ENCODE measurements at regions not wholly inside any gene's neighbourhood (a gene's known extent, or its start where the extent isn't known, plus 50 kb on each side); places are given as distances from the start of the nearest gene placed in this dataset.
A peak's percentile ranks its signal among the peaks of the same experiment; 100 is the strongest.

GRCh38 chr5:67311701-67312100 is 115.1 kb upstream of the CD180 start:
- no peak for DNase-seq

- no peak for DNase-seq
These were observed 114.6 kb upstream of the CD180 start for GRCh38 chr5:67311208-67311607.

GRCh38 chr5:67310740-67311139 is 114.1 kb upstream of the CD180 start:
- DNase-seq, result no peak

- no peak for DNase-seq
These were observed 113.6 kb upstream of the CD180 start for GRCh38 chr5:67310169-67310568.

- DNase-seq, result no peak
These were observed 112.5 kb upstream of the CD180 start for GRCh38 chr5:67308988-67309688.

GRCh38 chr5:67306965-67307607 is 110.5 kb upstream of the CD180 start:
- DNase-seq, result peak in 2 of 4 experiments; percentile 5 to 8

GRCh38 chr5:67305913-67306710 is 109.5 kb upstream of the CD180 start:
- DNase-seq, result peak in 2 of 4 experiments; percentile 20 to 31

- DNase-seq, result no peak
These were observed 108.8 kb upstream of the CD180 start for GRCh38 chr5:67305401-67305800.

GRCh38 chr5:67303356-67303755 is 106.8 kb upstream of the CD180 start:
- no peak for DNase-seq

GRCh38 chr5:67301285-67301903 is 104.8 kb upstream of the CD180 start:
- peak; percentile 85 to 95 (median 92) for DNase-seq

GRCh38 chr5:67300326-67300725 is 103.7 kb upstream of the CD180 start:
- no peak for DNase-seq

- DNase-seq, result peak; percentile 27 to 78 (median 60)
These were observed 102.7 kb upstream of the CD180 start for GRCh38 chr5:67299231-67299735.

GRCh38 chr5:67297802-67298532 is 101.4 kb upstream of the CD180 start:
- no peak for DNase-seq

- DNase-seq, result no peak
These were observed 100.8 kb upstream of the CD180 start for GRCh38 chr5:67297376-67297775.

GRCh38 chr5:67294266-67294938 is 97.8 kb upstream of the CD180 start:
- DNase-seq, result no peak

- no peak for DNase-seq
These were observed 96.6 kb upstream of the CD180 start for GRCh38 chr5:67293226-67293625.

GRCh38 chr5:67292201-67292940 is 95.8 kb upstream of the CD180 start:
- no peak for DNase-seq

- DNase-seq, result no peak
These were observed 95.1 kb upstream of the CD180 start for GRCh38 chr5:67291671-67292070.

- DNase-seq, result no peak
These were observed 94.5 kb upstream of the CD180 start for GRCh38 chr5:67291066-67291465.

- DNase-seq, result no peak
These were observed 94.1 kb upstream of the CD180 start for GRCh38 chr5:67290655-67291054.

Data from suppressor macrophage (primary cell).